ENCODE measurements at regions not wholly inside any gene's neighbourhood (a gene's known extent, or its start where the extent isn't known, plus 50 kb on each side); places are given as distances from the start of the nearest gene placed in this dataset.

- no peak for TF ChIP-seq TAF1 (IDR thresholded peaks at IDR 0.05; ENCODE audit: borderline replicate concordance, low read depth, low read length)
- TF ChIP-seq POLR2A (IDR thresholded peaks at IDR 0.05; ENCODE audit: low read depth, low read length) = no peak
- no peak for TF ChIP-seq POLR2AphosphoS5 (IDR thresholded peaks at IDR 0.05; ENCODE audit: low read depth, low read length)
Observed at GRCh38 chr7:79936281-79936983, 198.2 kb upstream of the GNAI1 start.

Data from GM12892 (cell line).